ENCODE measurements at regions not wholly inside any gene's neighbourhood (a gene's known extent, or its start where the extent isn't known, plus 50 kb on each side); places are given as distances from the start of the nearest gene placed in this dataset.

DNA sequence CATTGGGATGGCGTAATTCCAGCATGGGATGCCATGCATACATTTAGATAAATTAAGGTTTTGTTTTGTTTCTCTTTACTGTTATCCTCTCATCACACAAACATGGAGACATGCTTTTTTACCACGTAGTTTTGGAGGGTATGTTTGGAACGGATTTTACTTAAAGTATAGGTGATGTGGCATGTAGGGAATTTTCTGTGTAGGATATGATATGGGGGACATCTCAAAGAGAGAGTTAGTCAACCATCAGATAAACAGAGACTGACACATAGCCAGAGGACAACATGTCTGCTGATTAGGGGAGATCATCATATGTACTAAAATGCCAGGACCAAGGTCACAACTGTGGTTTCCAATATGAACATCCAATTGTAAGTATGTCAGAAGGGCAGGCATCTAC is 503.9 kb downstream of the HAPSTR1 start:
- TF ChIP-seq, protein P1, sequence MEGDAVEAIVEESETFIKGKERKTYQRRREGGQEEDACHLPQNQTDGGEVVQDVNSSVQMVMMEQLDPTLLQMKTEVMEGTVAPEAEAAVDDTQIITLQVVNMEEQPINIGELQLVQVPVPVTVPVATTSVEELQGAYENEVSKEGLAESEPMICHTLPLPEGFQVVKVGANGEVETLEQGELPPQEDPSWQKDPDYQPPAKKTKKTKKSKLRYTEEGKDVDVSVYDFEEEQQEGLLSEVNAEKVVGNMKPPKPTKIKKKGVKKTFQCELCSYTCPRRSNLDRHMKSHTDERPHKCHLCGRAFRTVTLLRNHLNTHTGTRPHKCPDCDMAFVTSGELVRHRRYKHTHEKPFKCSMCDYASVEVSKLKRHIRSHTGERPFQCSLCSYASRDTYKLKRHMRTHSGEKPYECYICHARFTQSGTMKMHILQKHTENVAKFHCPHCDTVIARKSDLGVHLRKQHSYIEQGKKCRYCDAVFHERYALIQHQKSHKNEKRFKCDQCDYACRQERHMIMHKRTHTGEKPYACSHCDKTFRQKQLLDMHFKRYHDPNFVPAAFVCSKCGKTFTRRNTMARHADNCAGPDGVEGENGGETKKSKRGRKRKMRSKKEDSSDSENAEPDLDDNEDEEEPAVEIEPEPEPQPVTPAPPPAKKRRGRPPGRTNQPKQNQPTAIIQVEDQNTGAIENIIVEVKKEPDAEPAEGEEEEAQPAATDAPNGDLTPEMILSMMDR (IDR thresholded peaks at IDR 0.05; ENCODE audit: insufficient read depth, low read length) = no peak
- TF ChIP-seq POLR2AphosphoS5 (IDR thresholded peaks at IDR 0.05; ENCODE audit: low read depth) = no peak
